Astrocyte (in vitro differentiated cells and primary cell): ENCODE measurements at regions not wholly inside any gene's neighbourhood (a gene's known extent, or its start where the extent isn't known, plus 50 kb on each side); places are given as distances from the start of the nearest gene placed in this dataset.
"Not testable (repeated sequence)": the region's sequence is repeated elsewhere in the genome, so short reads cannot be mapped to it uniquely, and the experiment has no call there.

Source experiments
- DNase-seq: peaks from one replicate; pipeline ENCODE4 v3.0.0-alpha.2; 2010; ENCODE audit warnings: low read depth
- FAIRE-seq: peaks from 2 replicates; lab custom pipeline; 2011; peaks lifted over from hg19 to GRCh38; lab: Jason Lieb, UNC
- H2AFZ ChIP-seq: 2 replicates; pipeline ENCODE4 v1.6.0; 2012; ENCODE audit warnings: low read depth, low read length, inconsistent platforms
- H3K27ac ChIP-seq: 2 replicates; pipeline ENCODE4 v1.5.1; 2011; ENCODE audit warnings: low read depth, low read length, inconsistent platforms
- H3K27me3 ChIP-seq: 2 replicates; pipeline ENCODE4 v1.6.0; 2011; ENCODE audit warnings: low read length, inconsistent platforms; ENCODE audit not compliant: insufficient read depth
- H3K36me3 ChIP-seq: 2 replicates; pipeline ENCODE4 v1.5.1; 2011; ENCODE audit warnings: low read length, inconsistent platforms; ENCODE audit not compliant: insufficient read depth
- H3K4me1 ChIP-seq: 2 replicates; pipeline ENCODE4 v1.5.1; 2011; ENCODE audit warnings: low read length, inconsistent platforms; ENCODE audit not compliant: insufficient read depth
- H3K4me2 ChIP-seq: 2 replicates; pipeline ENCODE4 v1.6.0; 2012; ENCODE audit warnings: low read length, inconsistent platforms
- H3K4me3 ChIP-seq: 2 replicates; pipeline ENCODE4 v1.5.1; 2011; ENCODE audit warnings: low read depth, mild to moderate bottlenecking, low read length, inconsistent platforms; ENCODE audit not compliant: insufficient read depth
- H3K79me2 ChIP-seq: 2 replicates; pipeline ENCODE4 v1.6.0; 2012; ENCODE audit warnings: mild to moderate bottlenecking, low read length, inconsistent platforms; ENCODE audit not compliant: insufficient read depth
- H3K9ac ChIP-seq: 2 replicates; pipeline ENCODE4 v1.6.0; 2012; ENCODE audit warnings: mild to moderate bottlenecking, low read length, inconsistent platforms
- H3K9me3 ChIP-seq: 2 replicates; pipeline ENCODE4 v1.5.1; 2012; ENCODE audit warnings: low read depth, mild to moderate bottlenecking, low read length, inconsistent platforms; ENCODE audit not compliant: insufficient read depth
- H4K20me1 ChIP-seq: 2 replicates; pipeline ENCODE4 v1.6.0; 2012; ENCODE audit warnings: low read length, inconsistent platforms; ENCODE audit not compliant: insufficient read depth
- H3K27ac Mint-ChIP-seq: one replicate; pipeline ENCODE4 v1.8.0; 2021; ENCODE audit warnings: mild to moderate bottlenecking, mixed read lengths; ENCODE audit not compliant: unreplicated experiment
- H3K27me3 Mint-ChIP-seq: one replicate; pipeline ENCODE4 v1.8.0; 2021; ENCODE audit warnings: low read depth, mixed read lengths; ENCODE audit not compliant: unreplicated experiment
- H3K36me3 Mint-ChIP-seq: one replicate; pipeline ENCODE4 v1.8.0; 2021; ENCODE audit warnings: low read depth, mixed read lengths; ENCODE audit not compliant: unreplicated experiment
- H3K4me1 Mint-ChIP-seq: one replicate; pipeline ENCODE4 v1.8.0; 2021; ENCODE audit warnings: low read depth, mixed read lengths; ENCODE audit not compliant: unreplicated experiment
- H3K4me3 Mint-ChIP-seq: one replicate; pipeline ENCODE4 v1.8.0; 2021; ENCODE audit warnings: mild to moderate bottlenecking, moderate library complexity, mixed read lengths; ENCODE audit not compliant: unreplicated experiment
- H3K9me3 Mint-ChIP-seq: one replicate; pipeline ENCODE4 v1.8.0; 2021; ENCODE audit warnings: mild to moderate bottlenecking, mixed read lengths; ENCODE audit not compliant: unreplicated experiment
- EZH2 ChIP-seq: IDR thresholded peaks from 2 replicates; pipeline ENCODE4 v1.6.1; 2012; ENCODE audit warnings: mild to moderate bottlenecking, low read length, inconsistent platforms; ENCODE audit not compliant: insufficient read depth
- TF ChIP-seq, protein P1 (sequence below): IDR thresholded peaks from 2 replicates; pipeline ENCODE4 v1.5.1; 2011; ENCODE audit warnings: low read depth, mild to moderate bottlenecking, inconsistent platforms, low read length, moderate library complexity; ENCODE audit not compliant: insufficient read depth

DNA sequence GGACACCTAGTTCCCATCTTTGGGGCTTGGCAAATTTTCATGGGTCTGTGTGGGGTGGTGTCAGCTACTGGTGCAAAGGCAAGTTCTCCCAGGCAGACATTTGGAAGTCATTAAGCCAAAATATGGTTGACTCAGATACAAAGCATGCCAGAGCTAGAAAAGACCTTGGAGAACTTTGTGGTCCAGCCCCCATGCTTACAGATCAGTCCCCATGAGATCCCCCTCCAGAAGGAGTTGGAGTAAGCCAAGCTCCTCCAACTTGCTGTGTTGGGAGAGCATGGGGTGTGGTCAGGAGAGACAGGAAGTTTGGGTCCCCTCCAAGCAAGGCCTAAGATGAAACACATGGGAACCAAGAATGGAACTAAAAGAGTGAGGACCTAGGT is 224.5 kb downstream of the CYP26B1 start:
- H3K4me2 ChIP-seq, result no peak overlapping the region
- no peak overlapping the region for H3K4me3 ChIP-seq
- Mint-ChIP-seq H3K9me3 (peaks cover 25% of the 10 kb centered on the region), H3K27ac (no peak overlapping the region), H3K4me1 (no peaks in the 10 kb centered on the region), H3K27me3 (peaks cover 36% of the 10 kb centered on the region), H3K4me3 (no peak overlapping the region), H3K36me3 (no peaks in the 10 kb centered on the region)
- H3K79me2 ChIP-seq, result no peaks in the 10 kb centered on the region
- DNase-seq, result no peak
- FAIRE-seq, result no peak
- peaks cover 3% of the 10 kb centered on the region for H3K9me3 ChIP-seq
- TF ChIP-seq EZH2, result no peak
- TF ChIP-seq, protein P1, sequence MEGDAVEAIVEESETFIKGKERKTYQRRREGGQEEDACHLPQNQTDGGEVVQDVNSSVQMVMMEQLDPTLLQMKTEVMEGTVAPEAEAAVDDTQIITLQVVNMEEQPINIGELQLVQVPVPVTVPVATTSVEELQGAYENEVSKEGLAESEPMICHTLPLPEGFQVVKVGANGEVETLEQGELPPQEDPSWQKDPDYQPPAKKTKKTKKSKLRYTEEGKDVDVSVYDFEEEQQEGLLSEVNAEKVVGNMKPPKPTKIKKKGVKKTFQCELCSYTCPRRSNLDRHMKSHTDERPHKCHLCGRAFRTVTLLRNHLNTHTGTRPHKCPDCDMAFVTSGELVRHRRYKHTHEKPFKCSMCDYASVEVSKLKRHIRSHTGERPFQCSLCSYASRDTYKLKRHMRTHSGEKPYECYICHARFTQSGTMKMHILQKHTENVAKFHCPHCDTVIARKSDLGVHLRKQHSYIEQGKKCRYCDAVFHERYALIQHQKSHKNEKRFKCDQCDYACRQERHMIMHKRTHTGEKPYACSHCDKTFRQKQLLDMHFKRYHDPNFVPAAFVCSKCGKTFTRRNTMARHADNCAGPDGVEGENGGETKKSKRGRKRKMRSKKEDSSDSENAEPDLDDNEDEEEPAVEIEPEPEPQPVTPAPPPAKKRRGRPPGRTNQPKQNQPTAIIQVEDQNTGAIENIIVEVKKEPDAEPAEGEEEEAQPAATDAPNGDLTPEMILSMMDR, result no peak
- no peaks in the 10 kb centered on the region for H4K20me1 ChIP-seq
- no peaks in the 10 kb centered on the region for H3K27me3 ChIP-seq
- no peak overlapping the region for H3K27ac ChIP-seq
- no peaks in the 10 kb centered on the region for H3K36me3 ChIP-seq
- no peak overlapping the region for H3K9ac ChIP-seq
- no peak overlapping the region for H2AFZ ChIP-seq
- no peaks in the 10 kb centered on the region for H3K4me1 ChIP-seq

DNA sequence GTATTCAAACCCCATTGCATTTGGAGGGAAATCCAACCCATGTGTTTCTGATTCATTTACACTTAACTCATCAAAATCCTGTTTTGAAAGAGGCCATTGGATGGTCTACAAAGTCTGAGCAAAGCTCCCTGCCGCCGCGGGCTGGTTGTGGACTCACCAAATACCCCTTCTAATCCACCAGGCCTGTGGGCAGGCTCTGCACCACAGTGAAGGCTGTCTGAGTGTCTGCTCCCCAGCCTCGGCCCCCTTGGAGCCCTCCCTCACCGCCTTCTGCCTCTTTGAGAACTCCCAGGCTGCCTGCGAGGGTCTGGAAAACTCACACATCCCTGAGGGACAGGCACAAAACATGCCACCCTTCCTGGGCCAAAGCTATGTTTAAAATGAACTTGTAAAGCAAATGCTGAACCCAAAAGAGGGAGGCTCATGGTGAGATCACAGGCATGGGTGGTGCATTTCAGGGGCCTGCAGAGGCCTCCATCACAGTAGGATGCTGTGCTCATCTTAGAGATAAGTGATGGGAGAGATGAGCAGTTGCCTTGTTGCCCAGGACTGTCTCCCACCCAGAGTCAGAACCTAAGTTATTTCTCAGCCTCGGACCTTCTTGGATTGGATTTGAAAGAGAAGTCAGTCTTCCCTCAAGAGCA is 225.0 kb downstream of the CYP26B1 start:
- Histone ChIP-seq H2AFZ (no peak overlapping the region), H3K9me3 (peaks cover 3% of the 10 kb centered on the region), H3K9ac (no peak overlapping the region), H3K36me3 (no peaks in the 10 kb centered on the region), H3K79me2 (no peaks in the 10 kb centered on the region), H3K4me2 (no peak overlapping the region), H3K27ac (no peak overlapping the region), H3K4me1 (no peaks in the 10 kb centered on the region), H3K4me3 (no peak overlapping the region), H3K27me3 (no peaks in the 10 kb centered on the region), H4K20me1 (no peaks in the 10 kb centered on the region)
- H3K4me3 Mint-ChIP-seq, result no peak overlapping the region
- FAIRE-seq (no peak), DNase-seq (no peak)
- TF ChIP-seq, protein P1, result no peak
- TF ChIP-seq EZH2, result no peak
- peaks cover 36% of the 10 kb centered on the region for H3K27me3 Mint-ChIP-seq
- H3K36me3 Mint-ChIP-seq, result no peaks in the 10 kb centered on the region
- H3K27ac Mint-ChIP-seq, result no peak overlapping the region
- H3K4me1 Mint-ChIP-seq, result no peaks in the 10 kb centered on the region
- H3K9me3 Mint-ChIP-seq, result peaks cover 28% of the 10 kb centered on the region

DNA sequence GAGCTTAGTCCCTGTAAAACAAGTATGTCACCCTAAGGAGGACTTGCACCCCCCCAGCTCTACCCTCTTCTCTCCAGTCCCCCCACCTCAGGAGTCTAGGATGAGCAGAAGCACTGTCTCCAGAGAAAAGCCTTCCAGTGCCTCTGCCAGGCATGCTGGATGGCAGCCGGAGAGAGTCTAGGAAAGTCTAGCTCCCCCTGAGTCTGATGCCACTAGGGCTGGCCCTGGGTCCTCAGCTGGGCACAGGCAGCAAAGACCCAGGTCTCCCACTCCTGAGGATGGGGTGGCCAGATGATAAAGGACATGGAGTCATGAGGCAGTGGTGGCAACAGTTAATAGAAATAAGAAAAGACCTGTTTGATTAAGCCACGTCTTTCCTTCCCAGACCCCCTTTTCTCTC is 225.6 kb downstream of the CYP26B1 start:
- no peaks in the 10 kb centered on the region for H3K4me1 ChIP-seq
- no peaks in the 10 kb centered on the region for H3K79me2 ChIP-seq
- H3K9me3 Mint-ChIP-seq, result peaks cover 29% of the 10 kb centered on the region
- no peaks in the 10 kb centered on the region for H3K36me3 ChIP-seq
- peaks cover 3% of the 10 kb centered on the region for H3K9me3 ChIP-seq
- H3K4me1 Mint-ChIP-seq, result no peaks in the 10 kb centered on the region
- no peaks in the 10 kb centered on the region for H3K36me3 Mint-ChIP-seq
- no peak overlapping the region for H3K9ac ChIP-seq
- H3K27me3 ChIP-seq, result no peaks in the 10 kb centered on the region
- no peak overlapping the region for H2AFZ ChIP-seq
- H3K4me3 Mint-ChIP-seq, result no peak overlapping the region
- FAIRE-seq, result no peak
- no peak overlapping the region for H3K27ac ChIP-seq
- H4K20me1 ChIP-seq, result no peaks in the 10 kb centered on the region
- no peak for TF ChIP-seq EZH2
- TF ChIP-seq, protein P1, result no peak
- H3K27me3 Mint-ChIP-seq, result peaks cover 36% of the 10 kb centered on the region
- H3K4me2 ChIP-seq, result no peak overlapping the region
- no peak overlapping the region for H3K27ac Mint-ChIP-seq
- DNase-seq, result no peak
- no peak overlapping the region for H3K4me3 ChIP-seq

DNA sequence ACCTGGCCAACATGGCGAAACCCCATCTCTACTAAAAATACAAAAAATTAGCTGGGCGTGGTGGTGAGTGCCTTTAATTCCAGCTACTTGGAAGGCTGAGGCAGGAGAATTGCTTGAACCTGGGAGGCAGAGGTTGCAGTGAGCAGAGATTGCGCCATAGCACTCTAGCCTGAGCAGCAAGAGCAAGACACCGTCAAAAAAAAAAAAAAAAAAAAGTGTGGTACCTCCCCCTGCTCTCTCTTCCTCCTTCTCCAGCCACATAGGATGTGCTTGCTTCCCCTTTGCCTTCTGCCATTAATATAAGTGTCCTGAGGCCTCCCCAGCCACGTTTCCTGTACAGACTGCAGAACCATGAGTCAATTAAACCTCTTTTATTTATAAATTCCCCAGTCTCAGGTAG is 226.8 kb downstream of the CYP26B1 start:
- H4K20me1 ChIP-seq, FAIRE-seq, H3K79me2 ChIP-seq, H3K4me1 Mint-ChIP-seq, H3K9me3 ChIP-seq, H3K4me1 ChIP-seq, H3K27ac Mint-ChIP-seq, H3K27ac ChIP-seq, H3K4me2 ChIP-seq, H3K4me3 ChIP-seq, H3K4me3 Mint-ChIP-seq, H3K9ac ChIP-seq, H3K36me3 ChIP-seq, H3K36me3 Mint-ChIP-seq, H3K27me3 ChIP-seq, H2AFZ ChIP-seq, DNase-seq: not testable (repeated sequence)
- Mint-ChIP-seq H3K27me3 (peaks cover 33% of the 10 kb centered on the region), H3K9me3 (peaks cover 33% of the 10 kb centered on the region)
